AG08396 (cell line): ENCODE measurements at regions not wholly inside any gene's neighbourhood (a gene's known extent, or its start where the extent isn't known, plus 50 kb on each side); places are given as distances from the start of the nearest gene placed in this dataset.

Experiments
- DNase-seq: peaks from one replicate; pipeline ENCODE4 v3.0.0; 2012; ENCODE audit warnings: low spot score, mixed read lengths

DNA sequence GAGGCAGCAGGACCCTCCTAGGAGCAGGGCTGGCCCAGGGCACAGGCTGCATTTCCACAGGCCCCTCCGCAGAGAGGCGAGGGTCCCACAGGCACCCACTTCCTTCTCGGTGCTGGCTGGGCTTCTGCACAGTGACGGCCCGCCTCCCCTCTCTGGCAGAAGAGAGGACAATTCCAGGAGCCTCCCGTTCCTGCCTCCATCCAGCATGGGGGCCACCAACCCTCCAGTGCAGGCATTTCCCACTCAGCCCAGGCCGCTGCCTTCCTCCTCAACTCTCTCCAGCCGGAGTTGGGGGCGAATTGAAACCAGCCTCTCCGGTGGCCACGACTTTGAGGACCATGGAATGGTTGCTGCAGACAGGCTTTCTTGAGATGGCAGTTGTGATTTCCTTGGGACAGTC is 125.0 kb upstream of the PPP2R2D start:
- DNase-seq, result no peak

- DNase-seq, result no peak
Measured at GRCh38 chr10:131776496-131776895, 124.3 kb upstream of the PPP2R2D start.

GRCh38 chr10:131777162-131777561 is 123.6 kb upstream of the PPP2R2D start:
- no peak for DNase-seq

DNA sequence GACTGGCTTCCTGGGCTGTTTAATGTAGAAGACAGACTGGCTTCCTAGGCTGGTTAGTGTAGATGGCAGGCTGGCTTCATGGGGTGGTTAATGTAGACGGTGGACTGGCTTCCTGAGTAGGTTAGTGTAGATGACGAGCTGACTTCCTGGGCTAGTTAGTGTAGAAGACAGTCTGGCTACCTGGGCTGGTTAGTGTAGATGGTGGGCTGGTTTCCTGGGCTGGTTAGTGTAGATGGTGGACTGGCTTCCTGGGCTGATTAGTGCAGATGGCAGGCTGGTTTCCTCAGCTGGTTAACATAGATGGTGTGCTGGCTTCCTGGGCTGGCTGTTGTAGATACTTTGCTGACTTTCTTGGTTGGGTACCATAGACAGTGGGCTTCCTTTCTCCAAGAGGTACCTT is 122.9 kb upstream of the PPP2R2D start:
- no peak for DNase-seq

DNA sequence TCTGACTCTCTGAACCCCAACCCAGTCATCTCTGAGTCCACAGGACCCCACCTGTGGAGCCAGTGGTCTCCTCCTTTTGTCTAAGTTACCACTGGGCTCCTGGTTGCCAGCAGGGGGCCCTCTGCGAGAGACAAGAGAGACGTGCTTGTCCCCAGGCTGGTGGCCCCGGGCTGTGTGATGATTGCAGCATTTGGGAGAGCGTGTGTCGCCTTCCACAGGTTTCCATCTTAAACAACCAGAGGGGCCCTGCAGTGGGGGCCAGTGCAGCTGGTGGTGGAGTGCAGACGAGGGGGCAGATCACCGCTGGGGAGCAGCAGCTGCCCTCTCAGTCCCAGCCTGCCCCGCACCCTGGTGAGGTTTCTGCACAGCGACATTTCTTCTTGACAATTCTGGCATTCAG is 122.4 kb upstream of the PPP2R2D start:
- DNase-seq, result no peak

- DNase-seq, result no peak
Measured at GRCh38 chr10:131778842-131779241, 122.0 kb upstream of the PPP2R2D start.

- DNase-seq, result no peak
Measured at GRCh38 chr10:131779661-131780394, 121.0 kb upstream of the PPP2R2D start.

DNA sequence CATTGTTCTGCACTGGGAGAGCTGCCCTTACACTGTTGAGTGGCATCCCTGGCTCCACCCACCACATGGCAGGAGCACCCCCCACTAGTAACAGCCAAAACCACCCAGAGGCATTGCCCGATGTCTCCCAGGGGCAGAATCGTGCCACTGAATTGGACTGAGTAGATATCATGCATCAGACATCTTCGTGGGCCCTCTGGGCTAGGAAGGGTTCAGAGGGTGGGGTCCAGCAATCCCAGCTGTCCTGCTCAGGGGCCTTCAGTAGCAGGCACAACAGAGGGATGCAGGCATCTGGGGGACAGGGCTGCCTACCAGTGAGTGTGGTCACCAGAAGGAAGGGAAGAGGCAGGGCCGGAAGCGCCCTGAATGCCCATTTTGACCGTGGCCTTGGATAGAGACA is 119.7 kb upstream of the PPP2R2D start:
- no peak for DNase-seq

DNA sequence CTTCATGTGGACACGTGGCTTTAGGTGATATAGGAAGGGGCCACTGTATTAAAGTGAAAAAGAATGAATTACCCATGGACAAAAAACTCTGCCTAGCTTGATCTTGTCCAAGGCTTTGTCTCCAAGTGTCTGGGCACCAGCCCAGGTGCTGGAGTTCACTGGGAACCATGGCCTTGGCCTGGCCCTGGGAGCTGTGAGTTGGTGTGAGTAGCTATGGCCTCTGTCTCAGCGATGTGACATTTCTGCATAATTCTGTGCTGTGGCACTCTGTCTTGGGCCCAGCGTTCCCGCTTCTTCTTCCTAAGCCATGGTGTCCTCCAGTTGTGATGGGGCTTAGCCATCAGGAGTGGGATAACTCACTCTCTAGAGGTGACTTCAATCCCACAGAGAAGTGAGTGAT is 119.0 kb upstream of the PPP2R2D start:
- no peak for DNase-seq

- DNase-seq, result no peak
Measured at GRCh38 chr10:131784363-131785120, 116.3 kb upstream of the PPP2R2D start.

- no peak for DNase-seq
Measured at GRCh38 chr10:131785121-131785460, 115.7 kb upstream of the PPP2R2D start.

DNA sequence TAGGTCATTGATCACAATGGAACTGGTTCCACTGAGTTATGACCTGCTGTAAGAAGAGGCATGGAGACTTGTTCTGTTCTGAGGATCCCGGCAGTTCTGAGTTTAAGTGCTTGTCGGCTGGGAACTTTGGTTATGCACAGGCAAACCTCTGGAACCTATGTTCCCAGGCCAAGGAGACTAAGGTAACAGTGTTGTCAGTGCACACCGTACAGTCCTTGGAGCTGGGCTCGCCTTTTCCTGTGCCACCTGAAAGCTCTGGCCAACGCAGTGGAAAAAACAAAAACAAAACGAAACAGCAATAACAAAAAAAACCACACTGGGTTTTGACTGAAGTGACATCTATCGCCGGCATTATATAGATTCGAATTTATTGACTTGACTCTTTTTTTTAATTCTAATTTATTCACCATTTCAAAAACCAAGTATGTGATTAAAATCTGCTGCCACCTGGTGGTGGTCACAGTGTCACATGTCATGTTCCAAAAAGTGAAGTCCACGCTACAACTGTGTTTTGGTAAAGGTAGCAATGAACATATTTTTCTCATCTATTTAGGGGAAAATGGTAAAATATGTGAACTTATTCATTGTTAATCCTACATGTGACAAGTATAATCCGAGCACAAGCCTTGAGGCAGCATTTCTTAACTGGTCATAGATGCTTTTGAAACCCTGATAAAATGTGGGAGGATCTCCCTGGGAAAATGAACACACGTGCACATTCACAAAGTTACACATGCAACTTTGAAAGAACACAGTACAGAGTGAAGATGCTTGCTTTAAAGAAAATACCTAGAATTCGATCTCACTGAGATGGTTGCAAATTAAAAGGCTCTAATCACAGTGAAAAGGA is 113.8 kb upstream of the PPP2R2D start:
- DNase-seq, result peak; percentile 27

DNA sequence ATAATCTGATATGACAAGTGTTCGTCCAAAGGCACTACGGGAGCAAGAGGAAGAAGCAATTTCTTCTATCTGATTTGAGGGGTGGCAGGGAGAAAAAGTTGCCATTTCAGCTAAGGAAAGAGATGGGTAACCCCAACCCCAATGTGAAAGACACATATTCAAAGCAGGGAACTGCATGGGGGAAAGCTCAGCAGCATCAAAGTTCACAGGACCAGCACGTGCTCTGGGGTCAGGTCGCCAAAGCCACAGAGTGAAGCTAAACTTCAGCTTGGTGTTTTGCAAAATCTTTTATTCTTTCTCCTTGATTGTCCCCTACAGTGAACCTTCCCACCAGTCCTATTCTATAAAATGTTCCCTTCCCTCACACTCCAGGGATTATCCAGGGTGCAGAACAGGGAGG is 112.8 kb upstream of the PPP2R2D start:
- no peak for DNase-seq

GRCh38 chr10:131788386-131788785 is 112.4 kb upstream of the PPP2R2D start:
- no peak for DNase-seq

- no peak for DNase-seq
Measured at GRCh38 chr10:131789516-131789915, 111.3 kb upstream of the PPP2R2D start.

DNA sequence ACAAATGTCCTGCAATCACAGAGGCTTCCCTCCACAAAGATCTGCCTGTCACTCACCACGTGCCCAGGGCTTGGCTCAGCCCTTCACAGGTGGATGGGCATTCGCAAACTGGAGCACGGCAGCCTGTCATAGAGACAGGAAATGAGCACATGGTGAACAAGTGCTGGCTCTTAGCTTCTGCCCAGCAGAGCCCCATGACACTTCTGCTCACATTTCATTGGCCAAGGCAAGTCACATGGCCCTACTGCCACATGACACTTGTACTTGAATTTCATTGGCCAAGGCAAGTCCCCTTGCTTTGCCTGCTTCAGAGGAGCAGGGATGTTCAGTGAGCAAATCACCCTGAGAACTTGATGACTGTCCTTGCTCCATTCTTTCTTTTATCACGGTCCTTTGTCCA is 110.8 kb upstream of the PPP2R2D start:
- DNase-seq, result no peak

DNA sequence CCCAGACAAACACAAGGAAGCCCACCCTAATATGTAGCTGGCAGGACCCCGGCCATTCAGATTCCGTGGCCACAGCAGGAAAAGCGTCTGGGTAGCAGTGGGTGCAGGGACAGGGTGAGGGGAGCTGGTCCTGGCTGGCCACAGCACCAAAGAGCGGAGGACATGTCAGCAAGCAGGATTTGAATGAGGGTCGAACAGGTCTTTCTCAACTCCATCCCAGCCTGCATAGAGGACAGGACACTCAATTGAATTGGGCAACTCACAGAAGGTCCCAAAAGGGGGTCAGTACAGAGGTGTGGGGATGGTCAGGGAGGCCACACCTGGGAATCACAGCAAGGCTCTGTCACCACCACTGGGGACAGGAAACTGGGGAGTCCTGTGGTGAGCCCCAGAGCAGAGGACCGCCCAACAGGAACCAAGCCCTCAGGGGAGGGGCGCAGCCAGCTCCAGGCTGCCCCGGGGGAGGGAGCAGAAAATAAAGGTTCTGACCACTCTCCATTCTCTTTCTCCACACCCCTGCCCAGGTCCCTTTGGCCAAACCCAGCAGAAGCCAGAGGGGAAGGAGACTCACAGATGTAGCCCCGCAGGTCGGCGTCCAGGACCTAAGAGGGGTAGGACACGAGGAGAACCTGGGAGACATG is 108.7 kb upstream of the PPP2R2D start:
- DNase-seq, result no peak

- no peak for DNase-seq
Measured at GRCh38 chr10:131792809-131793208, 108.0 kb upstream of the PPP2R2D start.

DNA sequence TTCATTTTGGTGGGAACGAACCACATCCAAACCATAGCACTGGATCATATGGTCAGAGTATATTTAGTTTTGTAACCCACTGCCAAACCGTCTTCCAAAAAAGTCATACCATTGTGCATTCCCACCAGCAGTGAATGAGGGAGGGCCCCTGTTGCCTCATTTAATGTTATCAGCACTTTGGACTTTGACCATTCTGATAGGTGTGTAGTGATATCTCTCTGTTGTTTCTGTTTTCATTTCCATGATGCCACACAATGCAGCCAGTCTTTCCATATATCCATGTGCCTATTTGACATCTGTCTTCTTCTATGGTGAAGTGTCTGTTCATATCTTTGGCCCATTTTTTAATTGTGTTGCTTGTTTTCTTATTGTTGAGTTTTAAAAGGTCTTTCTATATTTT is 105.0 kb upstream of the PPP2R2D start:
- DNase-seq, result no peak

DNA sequence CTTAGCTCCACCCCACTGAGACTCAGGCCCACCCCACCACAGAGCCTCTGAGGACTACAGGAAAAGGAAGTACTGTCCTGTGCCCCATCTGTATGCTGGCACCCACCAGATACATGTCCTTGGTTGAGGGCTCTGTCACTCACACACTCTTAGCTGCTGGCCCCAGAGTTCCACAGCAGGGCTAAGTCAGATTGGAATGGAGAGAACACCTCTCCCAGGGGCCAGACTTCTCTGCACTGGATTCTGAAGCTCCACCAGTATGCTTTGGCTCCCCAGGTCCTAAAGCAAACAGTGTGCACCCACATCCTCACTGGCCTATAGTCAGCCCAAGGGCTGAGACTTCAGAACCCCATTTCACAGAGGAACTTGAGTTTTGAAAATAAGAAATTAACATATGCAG is 103.2 kb upstream of the PPP2R2D start:
- no peak for DNase-seq

GRCh38 chr10:131799429-131799828 is 101.4 kb upstream of the PPP2R2D start:
- DNase-seq, result no peak

- no peak for DNase-seq
Measured at GRCh38 chr10:131802156-131802915, 98.5 kb upstream of the PPP2R2D start.
